GM20000 (cell line): ENCODE measurements at regions not wholly inside any gene's neighbourhood (a gene's known extent, or its start where the extent isn't known, plus 50 kb on each side); places are given as distances from the start of the nearest gene placed in this dataset.

ENCODE experiments used
- DNase-seq: peaks from one replicate; pipeline ENCODE4 v3.0.0; 2012; ENCODE audit warnings: low spot score
- TF ChIP-seq, protein P1 (sequence below): IDR thresholded peaks from 2 replicates; pipeline ENCODE4 v1.5.1; 2012; ENCODE audit warnings: mild to moderate bottlenecking, control low read depth; ENCODE audit errors: extremely low read depth, missing control alignments

DNA sequence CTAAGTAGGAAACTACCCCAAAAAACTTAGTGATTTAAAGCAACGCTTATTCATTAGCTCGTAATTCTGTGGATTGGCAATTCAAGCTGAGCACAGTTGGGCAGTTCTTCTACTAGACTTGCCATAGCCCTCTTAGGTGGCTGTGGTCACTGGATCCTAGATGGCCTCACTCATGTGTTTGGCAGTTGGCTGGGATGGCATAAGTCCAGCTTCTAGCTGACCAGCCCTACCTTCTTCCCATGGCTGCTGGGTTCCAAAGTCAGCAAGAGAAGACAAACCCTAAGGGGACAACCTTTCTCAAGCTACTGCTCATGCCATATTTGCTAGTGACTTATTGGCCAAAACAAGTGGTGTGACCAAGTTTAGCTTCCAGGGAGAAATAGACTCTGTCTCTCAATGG lies 95.3 kb downstream of the COPS8 start:
- DNase-seq, result no peak
- TF ChIP-seq, protein P1, sequence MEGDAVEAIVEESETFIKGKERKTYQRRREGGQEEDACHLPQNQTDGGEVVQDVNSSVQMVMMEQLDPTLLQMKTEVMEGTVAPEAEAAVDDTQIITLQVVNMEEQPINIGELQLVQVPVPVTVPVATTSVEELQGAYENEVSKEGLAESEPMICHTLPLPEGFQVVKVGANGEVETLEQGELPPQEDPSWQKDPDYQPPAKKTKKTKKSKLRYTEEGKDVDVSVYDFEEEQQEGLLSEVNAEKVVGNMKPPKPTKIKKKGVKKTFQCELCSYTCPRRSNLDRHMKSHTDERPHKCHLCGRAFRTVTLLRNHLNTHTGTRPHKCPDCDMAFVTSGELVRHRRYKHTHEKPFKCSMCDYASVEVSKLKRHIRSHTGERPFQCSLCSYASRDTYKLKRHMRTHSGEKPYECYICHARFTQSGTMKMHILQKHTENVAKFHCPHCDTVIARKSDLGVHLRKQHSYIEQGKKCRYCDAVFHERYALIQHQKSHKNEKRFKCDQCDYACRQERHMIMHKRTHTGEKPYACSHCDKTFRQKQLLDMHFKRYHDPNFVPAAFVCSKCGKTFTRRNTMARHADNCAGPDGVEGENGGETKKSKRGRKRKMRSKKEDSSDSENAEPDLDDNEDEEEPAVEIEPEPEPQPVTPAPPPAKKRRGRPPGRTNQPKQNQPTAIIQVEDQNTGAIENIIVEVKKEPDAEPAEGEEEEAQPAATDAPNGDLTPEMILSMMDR, result no peak

DNA sequence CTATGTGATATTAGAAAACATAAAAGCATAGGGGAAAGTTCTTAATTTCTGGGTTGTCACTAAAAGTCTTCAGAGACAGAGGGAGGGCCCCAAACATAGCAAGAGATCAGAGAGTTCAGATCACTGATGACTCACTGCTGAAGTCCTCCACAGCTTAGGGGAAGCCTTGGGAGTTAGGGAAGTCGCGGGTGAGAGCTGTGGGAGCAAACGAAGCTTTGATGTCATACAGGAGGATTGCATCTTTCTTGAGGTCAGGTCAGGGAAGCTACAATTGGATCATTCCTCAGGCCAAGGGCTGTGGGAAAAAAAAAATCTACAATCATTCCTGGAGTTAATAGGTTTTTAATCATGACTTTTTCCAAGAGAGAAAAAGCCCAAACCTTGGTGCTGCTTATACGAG lies 96.2 kb downstream of the COPS8 start:
- TF ChIP-seq, protein P1, result no peak
- no peak for DNase-seq

DNA sequence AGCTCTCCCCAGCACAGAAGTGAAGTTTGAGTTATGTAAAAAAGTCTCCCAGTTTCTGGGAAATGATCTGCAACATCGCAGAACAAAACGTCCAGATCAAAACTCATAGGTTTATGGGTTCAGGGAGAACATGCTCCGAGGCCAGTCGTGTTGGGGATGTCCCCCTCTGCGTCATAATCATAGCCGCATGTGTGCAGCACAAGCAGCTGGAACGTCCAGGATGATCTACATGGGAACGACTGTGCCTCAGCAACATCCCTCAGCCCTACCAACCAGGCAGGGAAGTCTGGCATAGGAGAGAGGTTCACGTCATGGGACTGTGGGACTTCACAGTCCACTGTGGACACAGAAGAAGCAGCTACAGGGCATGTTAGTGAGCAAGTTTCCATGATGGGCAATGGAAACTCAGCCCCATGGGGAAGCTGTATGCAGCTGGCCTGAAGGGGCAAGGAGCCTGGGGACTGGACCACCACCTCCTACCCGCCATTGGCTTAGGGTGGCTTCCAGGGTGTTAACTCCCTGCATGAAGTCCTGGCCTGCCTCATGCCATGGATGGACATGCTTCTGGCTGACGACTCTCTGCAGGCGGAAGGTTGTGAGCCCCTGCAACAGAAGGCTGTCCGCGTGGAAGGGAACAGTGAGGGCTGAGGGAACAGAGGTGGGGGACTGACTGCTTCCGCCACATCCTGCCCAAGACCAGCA lies 96.9 kb downstream of the COPS8 start:
- TF ChIP-seq, protein P1, result no peak
- no peak for DNase-seq

DNA sequence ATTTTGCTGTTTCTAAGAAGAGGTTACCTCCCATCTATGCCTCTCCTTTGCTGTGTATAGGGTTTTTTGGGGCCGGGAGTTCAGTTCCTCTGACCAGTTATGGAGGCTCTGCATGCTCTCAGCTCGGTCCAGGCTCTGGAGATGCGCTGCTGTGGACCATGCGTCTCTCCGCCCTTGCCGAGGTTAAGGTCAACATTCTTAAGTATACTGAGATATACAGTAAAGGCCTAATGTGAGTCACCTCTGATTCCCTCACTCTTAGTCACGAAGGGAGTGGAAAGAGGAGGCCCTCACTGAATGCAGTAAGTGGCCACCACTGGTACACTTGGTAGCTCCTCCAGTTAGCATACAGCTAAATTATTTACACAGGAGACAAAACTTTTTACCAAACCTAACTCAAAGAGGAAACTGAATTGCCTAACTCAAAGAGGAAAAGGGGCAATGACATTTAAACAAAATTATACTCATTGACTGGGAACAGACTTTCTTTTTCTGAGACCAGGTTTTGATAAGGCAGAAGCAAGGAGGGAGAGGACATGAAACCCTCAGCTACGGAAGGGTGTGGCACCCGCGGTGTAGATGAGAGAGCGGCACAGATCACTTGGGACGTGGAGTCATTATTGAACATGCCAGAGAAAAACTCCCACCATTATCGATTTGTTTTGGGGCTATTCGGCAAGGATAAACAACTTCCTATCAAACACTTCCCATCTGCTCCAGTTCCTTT lies 98.7 kb downstream of the COPS8 start:
- TF ChIP-seq, protein P1, result no peak
- no peak for DNase-seq

DNA sequence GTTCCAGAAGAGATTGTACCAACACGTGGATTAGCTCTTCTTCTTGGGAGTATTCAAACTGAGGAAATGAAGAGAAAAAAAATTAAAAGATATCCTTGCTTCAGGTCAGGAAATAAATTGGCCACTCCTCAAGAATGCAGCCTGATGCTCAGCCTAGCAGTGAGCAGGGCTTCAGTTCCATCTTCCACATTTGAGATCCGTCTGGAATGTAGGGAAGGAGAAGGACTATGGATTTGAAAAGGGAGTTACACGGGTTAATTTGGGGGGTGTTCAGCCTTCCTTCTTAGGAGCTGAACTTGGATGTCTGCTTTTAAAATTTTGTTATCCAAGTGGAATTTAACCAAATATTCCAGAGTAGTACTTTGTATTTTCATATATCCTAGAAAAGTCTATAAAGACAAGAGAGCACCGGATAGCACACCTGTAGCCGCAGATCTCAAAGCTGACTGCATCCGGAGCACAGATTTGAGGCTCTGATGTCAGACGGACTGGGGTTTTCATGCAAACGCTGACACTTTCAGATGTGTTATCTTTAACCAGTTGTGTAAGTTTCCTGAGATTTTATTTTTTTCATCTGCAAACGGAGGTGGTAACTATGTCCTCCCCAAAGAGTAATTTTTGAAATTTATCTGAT lies 99.3 kb downstream of the COPS8 start:
- TF ChIP-seq, protein P1, result no peak
- no peak for DNase-seq

DNA sequence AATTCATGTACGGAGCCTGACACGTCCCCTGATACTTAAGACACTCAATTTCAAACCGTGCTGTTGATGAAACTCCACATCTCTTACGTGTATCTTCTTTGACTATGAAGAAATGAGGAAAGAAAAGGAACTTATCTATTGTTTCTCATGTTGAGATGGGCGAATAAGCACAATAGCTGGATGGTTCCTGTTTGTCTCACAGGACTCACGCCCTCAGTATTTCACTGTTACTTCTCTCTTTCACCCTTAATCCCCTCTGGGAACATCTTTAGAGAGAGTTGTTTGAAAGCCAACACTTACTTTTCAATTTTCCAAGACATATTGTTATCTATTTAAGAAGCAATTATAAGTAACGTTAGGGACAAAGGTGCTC lies 99.8 kb downstream of the COPS8 start:
- no peak for DNase-seq
- TF ChIP-seq, protein P1, result no peak

DNA sequence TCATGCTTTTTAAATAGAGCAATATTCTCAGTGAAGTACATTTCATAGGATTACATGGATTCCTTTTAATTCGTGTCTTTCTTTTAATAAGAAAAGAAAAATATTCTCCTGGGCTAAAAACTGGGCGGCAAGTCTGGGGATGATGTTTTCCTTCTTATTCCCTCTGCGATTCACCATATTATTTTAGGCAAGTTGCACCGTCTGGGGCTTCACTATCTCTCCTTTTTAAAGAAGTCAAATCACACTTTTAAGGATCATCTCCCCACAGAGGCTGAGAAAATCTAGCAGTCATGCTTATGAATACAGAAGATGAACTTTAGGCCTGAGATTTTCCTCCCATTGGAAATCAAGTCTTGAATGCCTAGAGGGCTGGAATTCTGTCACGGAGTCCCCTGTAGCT lies 104.1 kb downstream of the COPS8 start:
- no peak for DNase-seq
- TF ChIP-seq, protein P1, result no peak
